ENCODE measurements at regions not wholly inside any gene's neighbourhood (a gene's known extent, or its start where the extent isn't known, plus 50 kb on each side); places are given as distances from the start of the nearest gene placed in this dataset.

DNA sequence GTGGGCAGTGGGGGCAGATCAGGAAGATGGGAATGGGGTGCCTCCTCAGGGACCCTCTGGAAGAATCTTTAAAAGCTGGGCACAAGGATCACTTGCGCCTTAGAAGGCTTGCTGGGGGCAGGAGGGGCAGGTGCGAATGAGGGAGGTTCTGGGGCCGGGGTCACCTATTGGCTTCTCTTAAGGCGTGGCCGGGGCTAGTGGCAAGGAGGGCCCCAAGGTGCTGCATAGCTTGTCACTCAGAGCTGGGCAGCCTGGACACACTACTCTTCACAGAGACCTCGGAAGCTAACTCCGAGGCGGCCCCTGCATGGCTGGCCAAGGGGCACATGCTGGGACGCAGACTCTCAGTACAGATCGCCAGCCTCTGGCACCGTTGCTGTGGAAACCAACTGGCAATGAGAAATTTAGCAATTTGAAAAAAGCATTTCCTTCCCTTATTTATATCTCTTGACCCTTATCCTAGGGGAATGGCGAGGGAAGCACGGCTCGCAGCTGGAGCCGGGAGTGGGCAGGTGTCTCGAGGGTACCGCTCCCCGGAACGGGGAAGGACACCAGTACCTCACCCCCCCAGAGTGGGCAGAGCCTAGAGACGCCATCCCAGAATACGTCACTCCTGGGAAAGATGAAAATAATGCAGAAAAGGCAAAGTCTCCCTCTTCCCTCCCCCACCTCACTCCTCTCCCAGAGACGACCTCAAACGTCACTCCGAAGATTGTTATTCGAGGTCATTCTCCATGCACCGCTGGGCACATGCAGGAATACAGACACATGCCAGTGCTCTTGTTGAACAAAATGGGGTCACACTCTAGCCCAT lies 188.1 kb downstream of the CTTN start:
- H3K9ac ChIP-seq (ENCODE audit: low read length) = no peak overlapping the region
- no peak overlapping the region for H2AFZ ChIP-seq (ENCODE audit: low read depth, low read length)
- H3K79me2 ChIP-seq (ENCODE audit: insufficient read depth, low read length) = no peaks in the 10 kb centered on the region
- no peaks in the 10 kb centered on the region for H4K20me1 ChIP-seq (ENCODE audit: insufficient read depth, low read length)
- Mint-ChIP-seq H3K36me3 (ENCODE audit: low read depth, unreplicated experiment) (no peaks in the 10 kb centered on the region), H3K27me3 (ENCODE audit: low read depth, unreplicated experiment) (peaks cover 56% of the 10 kb centered on the region), H3K4me3 (ENCODE audit: unreplicated experiment) (no peak overlapping the region), H3K27ac (ENCODE audit: unreplicated experiment) (no peak overlapping the region), H3K9me3 (ENCODE audit: unreplicated experiment) (peaks cover 6% of the 10 kb centered on the region), H3K4me1 (ENCODE audit: low read depth, unreplicated experiment) (no peaks in the 10 kb centered on the region)
- H3K4me1 ChIP-seq (ENCODE audit: insufficient read depth, low read length) = no peaks in the 10 kb centered on the region
- no peak overlapping the region for H3K4me2 ChIP-seq (ENCODE audit: low read length)
- FAIRE-seq = no peak
- H3K36me3 ChIP-seq (ENCODE audit: insufficient read depth, low read length) = no peaks in the 10 kb centered on the region
- TF ChIP-seq EZH2 (IDR thresholded peaks at IDR 0.05; ENCODE audit: insufficient read depth, low read length) = no peak
- TF ChIP-seq, protein P1, sequence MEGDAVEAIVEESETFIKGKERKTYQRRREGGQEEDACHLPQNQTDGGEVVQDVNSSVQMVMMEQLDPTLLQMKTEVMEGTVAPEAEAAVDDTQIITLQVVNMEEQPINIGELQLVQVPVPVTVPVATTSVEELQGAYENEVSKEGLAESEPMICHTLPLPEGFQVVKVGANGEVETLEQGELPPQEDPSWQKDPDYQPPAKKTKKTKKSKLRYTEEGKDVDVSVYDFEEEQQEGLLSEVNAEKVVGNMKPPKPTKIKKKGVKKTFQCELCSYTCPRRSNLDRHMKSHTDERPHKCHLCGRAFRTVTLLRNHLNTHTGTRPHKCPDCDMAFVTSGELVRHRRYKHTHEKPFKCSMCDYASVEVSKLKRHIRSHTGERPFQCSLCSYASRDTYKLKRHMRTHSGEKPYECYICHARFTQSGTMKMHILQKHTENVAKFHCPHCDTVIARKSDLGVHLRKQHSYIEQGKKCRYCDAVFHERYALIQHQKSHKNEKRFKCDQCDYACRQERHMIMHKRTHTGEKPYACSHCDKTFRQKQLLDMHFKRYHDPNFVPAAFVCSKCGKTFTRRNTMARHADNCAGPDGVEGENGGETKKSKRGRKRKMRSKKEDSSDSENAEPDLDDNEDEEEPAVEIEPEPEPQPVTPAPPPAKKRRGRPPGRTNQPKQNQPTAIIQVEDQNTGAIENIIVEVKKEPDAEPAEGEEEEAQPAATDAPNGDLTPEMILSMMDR (IDR thresholded peaks at IDR 0.05; ENCODE audit: insufficient read depth, low read depth, low read length) = no peak
- H3K4me3 ChIP-seq (ENCODE audit: insufficient read depth, low read depth, low read length) = no peak overlapping the region
- no peak overlapping the region for H3K27ac ChIP-seq (ENCODE audit: low read depth, low read length)
- DNase-seq (ENCODE audit: low read depth) = no peak
- H3K9me3 ChIP-seq (ENCODE audit: insufficient read depth, low read depth, low read length) = peaks cover 3% of the 10 kb centered on the region
- no peaks in the 10 kb centered on the region for H3K27me3 ChIP-seq (ENCODE audit: insufficient read depth, low read length)

GRCh38 chr11:70587075-70587389 lies 188.7 kb downstream of the CTTN start:
- DNase-seq (ENCODE audit: low read depth) (no peak), FAIRE-seq (no peak)
- Histone ChIP-seq H3K4me1 (ENCODE audit: insufficient read depth, low read length) (no peaks in the 10 kb centered on the region), H3K79me2 (ENCODE audit: insufficient read depth, low read length) (no peaks in the 10 kb centered on the region), H3K4me2 (ENCODE audit: low read length) (no peak overlapping the region), H3K9ac (ENCODE audit: low read length) (no peak overlapping the region), H2AFZ (ENCODE audit: low read depth, low read length) (no peak overlapping the region), H3K27ac (ENCODE audit: low read depth, low read length) (no peak overlapping the region), H4K20me1 (ENCODE audit: insufficient read depth, low read length) (no peaks in the 10 kb centered on the region), H3K4me3 (ENCODE audit: insufficient read depth, low read depth, low read length) (no peak overlapping the region), H3K9me3 (ENCODE audit: insufficient read depth, low read depth, low read length) (peaks cover 3% of the 10 kb centered on the region), H3K27me3 (ENCODE audit: insufficient read depth, low read length) (no peaks in the 10 kb centered on the region), H3K36me3 (ENCODE audit: insufficient read depth, low read length) (no peaks in the 10 kb centered on the region)
- TF ChIP-seq, protein P1 (IDR thresholded peaks at IDR 0.05; ENCODE audit: insufficient read depth, low read depth, low read length) = no peak
- TF ChIP-seq EZH2 (IDR thresholded peaks at IDR 0.05; ENCODE audit: insufficient read depth, low read length) = no peak
- Mint-ChIP-seq H3K9me3 (ENCODE audit: unreplicated experiment) (peaks cover 6% of the 10 kb centered on the region), H3K27me3 (ENCODE audit: low read depth, unreplicated experiment) (peaks cover 55% of the 10 kb centered on the region), H3K36me3 (ENCODE audit: low read depth, unreplicated experiment) (no peaks in the 10 kb centered on the region), H3K4me3 (ENCODE audit: unreplicated experiment) (no peak overlapping the region), H3K27ac (ENCODE audit: unreplicated experiment) (no peak overlapping the region), H3K4me1 (ENCODE audit: low read depth, unreplicated experiment) (no peaks in the 10 kb centered on the region)

- H3K27me3 ChIP-seq (ENCODE audit: insufficient read depth, low read length) = no peaks in the 10 kb centered on the region
- H3K79me2 ChIP-seq (ENCODE audit: insufficient read depth, low read length) = no peaks in the 10 kb centered on the region
- H3K4me1 ChIP-seq (ENCODE audit: insufficient read depth, low read length) = no peaks in the 10 kb centered on the region
- Mint-ChIP-seq H3K27ac (ENCODE audit: unreplicated experiment) (no peak overlapping the region), H3K27me3 (ENCODE audit: low read depth, unreplicated experiment) (peaks cover 32% of the 10 kb centered on the region), H3K9me3 (ENCODE audit: unreplicated experiment) (peaks cover 6% of the 10 kb centered on the region), H3K4me3 (ENCODE audit: unreplicated experiment) (no peak overlapping the region), H3K4me1 (ENCODE audit: low read depth, unreplicated experiment) (peaks cover 3% of the 10 kb centered on the region), H3K36me3 (ENCODE audit: low read depth, unreplicated experiment) (no peaks in the 10 kb centered on the region)
- H3K9ac ChIP-seq (ENCODE audit: low read length) = no peak overlapping the region
- no peaks in the 10 kb centered on the region for H3K36me3 ChIP-seq (ENCODE audit: insufficient read depth, low read length)
- H3K9me3 ChIP-seq (ENCODE audit: insufficient read depth, low read depth, low read length) = peaks cover 3% of the 10 kb centered on the region
- no peak overlapping the region for H3K4me3 ChIP-seq (ENCODE audit: insufficient read depth, low read depth, low read length)
- H3K27ac ChIP-seq (ENCODE audit: low read depth, low read length) = no peak overlapping the region
- H4K20me1 ChIP-seq (ENCODE audit: insufficient read depth, low read length) = no peaks in the 10 kb centered on the region
- TF ChIP-seq, protein P1 (IDR thresholded peaks at IDR 0.05; ENCODE audit: insufficient read depth, low read depth, low read length) = no peak
- no peak for TF ChIP-seq EZH2 (IDR thresholded peaks at IDR 0.05; ENCODE audit: insufficient read depth, low read length)
- H2AFZ ChIP-seq (ENCODE audit: low read depth, low read length) = no peak overlapping the region
- no peak overlapping the region for H3K4me2 ChIP-seq (ENCODE audit: low read length)
- DNase-seq (ENCODE audit: low read depth) (no peak), FAIRE-seq (no peak)
Measured at GRCh38 chr11:70590356-70590991, 192.1 kb downstream of the CTTN start.
